ENCODE measurements at regions not wholly inside any gene's neighbourhood (a gene's known extent, or its start where the extent isn't known, plus 50 kb on each side); places are given as distances from the start of the nearest gene placed in this dataset.

- TF ChIP-seq ZNF274 (IDR thresholded peaks at IDR 0.05; ENCODE audit: low read depth, low read length), result no peak
- TF ChIP-seq YY1 (IDR thresholded peaks at IDR 0.05; ENCODE audit: insufficient read depth, insufficient read length), result no peak
- TF ChIP-seq SUZ12 (IDR thresholded peaks at IDR 0.05; ENCODE audit: extremely low read depth, insufficient read depth, insufficient read length), result no peak
Observed at GRCh38 chr5:129171194-129171944, 76.8 kb downstream of the ISOC1 start.
